Suprapubic skin (tissue), 4 donors: ENCODE measurements at regions not wholly inside any gene's neighbourhood (a gene's known extent, or its start where the extent isn't known, plus 50 kb on each side); places are given as distances from the start of the nearest gene placed in this dataset.

Experiments
- CTCF ChIP-seq, 2 donors: fragments of 200-600 bp in 1 of 2; fragments of 450-650 bp in 1 of 2; sonication (generic) in 1 of 2; IDR thresholded peaks; one replicate each; pipeline ENCODE4 v1.5.1; 2016 to 2019; ENCODE audit warnings: antibody characterized with exemption in 2 of 2, mild to moderate bottlenecking in 1 of 2, moderate library complexity in 1 of 2
- EP300 ChIP-seq: sonication (generic); formaldehyde crosslinking; IDR thresholded peaks from one replicate; pipeline ENCODE4 v1.6.1; 2017; ENCODE audit warnings: antibody characterized with exemption
- POLR2A ChIP-seq, 2 donors: fragments of 450-650 bp; IDR thresholded peaks; one replicate each; pipeline ENCODE4 v1.6.1; 2017; ENCODE audit warnings: antibody characterized with exemption in 2 of 2, mild to moderate bottlenecking in 2 of 2, moderate library complexity in 2 of 2
- POLR2AphosphoS5 ChIP-seq, 3 donors: sonication (generic); formaldehyde crosslinking; IDR thresholded peaks; one replicate each; pipeline ENCODE4 v1.6.1; 2017; ENCODE audit warnings: antibody characterized with exemption in 3 of 3

GRCh38 chr2:57892920-57893319 is 153.7 kb upstream of the VRK2 start:
- TF ChIP-seq CTCF (IDR thresholded peaks at IDR 0.05), result no peak
- no peak for TF ChIP-seq POLR2AphosphoS5 (IDR thresholded peaks at IDR 0.05)
- TF ChIP-seq EP300, result no peak
- TF ChIP-seq POLR2A (IDR thresholded peaks at IDR 0.05), result no peak
